Endothelial cell of umbilical vein (primary cell): ENCODE measurements at regions not wholly inside any gene's neighbourhood (a gene's known extent, or its start where the extent isn't known, plus 50 kb on each side); places are given as distances from the start of the nearest gene placed in this dataset.

ENCODE experiments used
- BruUV-seq: library from RNA; stranded (reverse); fragments of 400-500 nt; replicated peaks from 2 replicates; lab custom pipeline; 2021; lab: Mats Ljungman, UMichigan
- CTCF ChIA-PET: fragments of 300-600, 350-600 bp; sonication (Branson Sonifier 250); formaldehyde crosslinking; loops from one replicate; lab custom pipeline; 2021; ENCODE audit warnings: antibody characterized with exemption, inconsistent platforms; lab: Charles Lee
- POLR2A ChIA-PET: fragments of 300-600, 350-600 bp; sonication (Branson Sonifier 250); formaldehyde crosslinking; loops from one replicate; lab custom pipeline; 2021; ENCODE audit warnings: antibody characterized with exemption, inconsistent platforms; lab: Charles Lee
- DNase-seq: peaks from one replicate; pipeline ENCODE4 v3.0.0-alpha.2; 2011; ENCODE audit warnings: low read depth, low spot score
- FAIRE-seq: peaks from 2 replicates; lab custom pipeline; 2011; peaks lifted over from hg19 to GRCh38; lab: Jason Lieb, UNC
- H2AFZ ChIP-seq: 2 replicates; pipeline ENCODE4 v1.6.0; 2012; ENCODE audit warnings: low read depth, low read length, control low read depth, inconsistent platforms
- H3K27ac ChIP-seq: 2 replicates; pipeline ENCODE4 v1.5.1; 2011; ENCODE audit warnings: low read depth, mild to moderate bottlenecking, control low read depth, low read length, moderate library complexity; ENCODE audit not compliant: insufficient read depth
- H3K27me3 ChIP-seq, 2 experiments: 2 replicates each; pipeline versions ENCODE4 v1.6.0 to v1.6.1; 2011; ENCODE audit warnings: low read length in 2 of 2, mixed read lengths in 1 of 2; ENCODE audit not compliant: control insufficient read depth in 2 of 2, insufficient read depth in 2 of 2
- H3K36me3 ChIP-seq, 2 experiments: 2 replicates in 1 of 2; 3 replicates in 1 of 2; pipeline ENCODE4 v1.5.1; 2011; ENCODE audit warnings: low read length in 2 of 2, mild to moderate bottlenecking in 1 of 2, moderate library complexity in 1 of 2; ENCODE audit not compliant: control insufficient read depth in 2 of 2, insufficient read depth in 2 of 2; ENCODE audit errors: extremely low read depth in 1 of 2
- H3K4me1 ChIP-seq: 3 replicates; pipeline ENCODE4 v1.5.1; 2011; ENCODE audit warnings: mild to moderate bottlenecking, low read length; ENCODE audit not compliant: control insufficient read depth, insufficient read depth; ENCODE audit errors: extremely low read depth
- H3K4me2 ChIP-seq: 2 replicates; pipeline ENCODE4 v1.6.1; 2011; ENCODE audit warnings: low read length, control low read depth, mixed read lengths; ENCODE audit not compliant: insufficient read depth
- H3K4me3 ChIP-seq, 3 experiments: fragments of 200-600 bp in 1 of 3; sonication (generic), shearing (Covaris generic) in 1 of 3; replicated peaks in 1 of 3; 2 replicates each; pipeline ENCODE4 v1.5.1; 2011 to 2016; ENCODE audit warnings: control low read depth in 3 of 3, low read length in 3 of 3, mild to moderate bottlenecking in 2 of 3, inconsistent platforms in 1 of 3, low read depth in 1 of 3, moderate library complexity in 1 of 3; ENCODE audit not compliant: insufficient read depth in 1 of 3
- H3K79me2 ChIP-seq: 2 replicates; pipeline ENCODE4 v1.6.0; 2012; ENCODE audit warnings: low read length, inconsistent platforms; ENCODE audit not compliant: control insufficient read depth, insufficient read depth
- H3K9ac ChIP-seq: replicated peaks from 2 replicates; pipeline ENCODE3; 2011; ENCODE audit warnings: low read length, control low read depth; ENCODE audit not compliant: insufficient read depth; ENCODE audit errors: extremely low read depth
- H3K9me1 ChIP-seq: replicated peaks from 3 replicates; pipeline ENCODE4 v1.6.0; 2011; ENCODE audit warnings: mild to moderate bottlenecking, low read length; ENCODE audit not compliant: control insufficient read depth, insufficient read depth; ENCODE audit errors: extremely low read depth
- H3K9me3 ChIP-seq: replicated peaks from 2 replicates; pipeline ENCODE4 v1.5.1; 2012; ENCODE audit warnings: low read length, inconsistent platforms; ENCODE audit not compliant: control insufficient read depth, insufficient read depth
- H4K20me1 ChIP-seq: replicated peaks from 2 replicates; pipeline ENCODE3; 2011; ENCODE audit warnings: mild to moderate bottlenecking, low read length; ENCODE audit not compliant: control insufficient read depth, insufficient read depth; ENCODE audit errors: extremely low read depth
- CTCF ChIP-seq, 2 donors: IDR thresholded peaks; 1 replicate in 1 of 2; 2 replicates in 1 of 2; pipeline ENCODE4 v1.5.1; 2011; ENCODE audit warnings: low read length in 2 of 2, mild to moderate bottlenecking in 2 of 2, moderate library complexity in 2 of 2, control low read depth in 1 of 2, inconsistent platforms in 1 of 2, low read depth in 1 of 2; ENCODE audit not compliant: insufficient read depth in 1 of 2; ENCODE audit errors: extremely low read depth in 1 of 2
- EZH2 ChIP-seq: IDR thresholded peaks from 2 replicates; pipeline ENCODE4 v1.6.1; 2012; ENCODE audit warnings: borderline replicate concordance, low read depth, mild to moderate bottlenecking, moderate library complexity, low read length, inconsistent platforms; ENCODE audit not compliant: severe bottlenecking
- FOS ChIP-seq: IDR thresholded peaks from 2 replicates; pipeline ENCODE4 v1.6.1; 2011; ENCODE audit warnings: mild to moderate bottlenecking, low read length, moderate library complexity, borderline replicate concordance; ENCODE audit not compliant: insufficient read depth
- GATA2 ChIP-seq: IDR thresholded peaks from 2 replicates; pipeline ENCODE4 v1.7.0; 2011; ENCODE audit warnings: low read depth, mild to moderate bottlenecking, moderate library complexity, mixed read lengths, low read length; ENCODE audit not compliant: insufficient read length, insufficient read depth
- JUN ChIP-seq: IDR thresholded peaks from 2 replicates; pipeline ENCODE4 v1.6.1; 2011; ENCODE audit warnings: borderline replicate concordance, low read depth; ENCODE audit not compliant: insufficient read length, insufficient read depth
- MAX ChIP-seq: IDR thresholded peaks from 2 replicates; pipeline ENCODE4 v1.6.1; 2011; ENCODE audit not compliant: insufficient read depth, insufficient read length
- MYC ChIP-seq: IDR thresholded peaks from one replicate; pipeline ENCODE4 v1.6.1; 2011; ENCODE audit warnings: mild to moderate bottlenecking, low read depth, low read length
- POLR2A ChIP-seq: IDR thresholded peaks from 2 replicates; pipeline ENCODE4 v1.6.1; 2012; ENCODE audit warnings: low read depth, mild to moderate bottlenecking, control low read depth, low read length
- POLR2AphosphoS5 ChIP-seq: IDR thresholded peaks from 2 replicates; pipeline ENCODE4 v1.6.1; 2012; ENCODE audit warnings: low read depth, mild to moderate bottlenecking, control low read depth, low read length, moderate library complexity; ENCODE audit not compliant: insufficient read depth
- dilution Hi-C: fragments of 300-500 bp; cut with MboI; formaldehyde crosslinking; loops from one replicate; pipeline ENCODE4 v1.15.0; 2019; ENCODE audit warnings: low sequenced_read_pairs; ENCODE audit not compliant: extremely low pct_ligation_motif_present
- intact Hi-C: fragments of 100-400 bp; cut with micrococcal nuclease; formaldehyde crosslinking; loops from one replicate; pipeline ENCODE4 v1.10.0; 2022

DNA sequence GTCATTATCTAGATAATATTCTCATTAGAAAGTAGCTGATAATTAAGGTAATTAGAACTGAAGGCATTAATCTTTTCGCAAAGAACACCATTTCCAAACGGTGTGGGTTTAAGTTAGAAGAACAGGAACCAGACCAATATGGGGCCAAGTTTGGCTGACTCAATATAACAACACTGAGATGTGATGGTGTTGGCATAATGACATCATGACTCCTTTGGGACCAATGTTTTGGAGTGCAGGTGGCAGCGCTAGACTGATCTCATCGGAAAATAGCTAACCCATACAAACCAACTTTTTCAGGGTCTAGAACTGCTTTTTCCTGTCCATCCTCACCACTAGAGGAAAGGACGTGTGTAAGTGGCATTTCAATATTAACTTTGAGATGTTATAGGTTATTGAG lies 1171.7 kb upstream of the ZEB2 start:
- Histone ChIP-seq H3K27ac (no peak overlapping the region), H3K4me3 (no peak overlapping the region), H3K9me1 (no peaks in the 10 kb centered on the region), H3K4me1 (no peaks in the 10 kb centered on the region), H3K79me2 (no peaks in the 10 kb centered on the region), H3K9me3 (no peaks in the 10 kb centered on the region), H3K9ac (no peak overlapping the region), H2AFZ (no peak overlapping the region), H3K27me3 (no peaks in the 10 kb centered on the region), H4K20me1 (no peaks in the 10 kb centered on the region), H3K4me2 (no peak overlapping the region), H3K36me3 (no peaks in the 10 kb centered on the region)
- FAIRE-seq, result no peak
- TF ChIP-seq JUN (no peak), FOS (no peak), POLR2AphosphoS5 (no peak), POLR2A (no peak), CTCF (IDR thresholded peaks at IDR 0.05; ENCODE audit: extremely low read depth in 1 of 2, insufficient read depth in 1 of 2, low read depth in 1 of 2, low read length in 2 of 2) (no peak), EZH2 (no peak), MYC (no peak), MAX (no peak), GATA2 (no peak)
- intact Hi-C loops, result no loop called here
- POLR2A ChIA-PET, result no interaction called here
- BruUV-seq, result no TSS peak
- no peak for DNase-seq
- CTCF ChIA-PET, result interaction anchor here (1.5 to 2.7 kb wide), 2 partner anchors 9 to 12 kb away, joined by 4 to 10 read pairs; no protein-coding TSS in a partner anchor
- dilution Hi-C loops, result no loop called here
